ENCODE measurements at regions not wholly inside any gene's neighbourhood (a gene's known extent, or its start where the extent isn't known, plus 50 kb on each side); places are given as distances from the start of the nearest gene placed in this dataset.

DNA sequence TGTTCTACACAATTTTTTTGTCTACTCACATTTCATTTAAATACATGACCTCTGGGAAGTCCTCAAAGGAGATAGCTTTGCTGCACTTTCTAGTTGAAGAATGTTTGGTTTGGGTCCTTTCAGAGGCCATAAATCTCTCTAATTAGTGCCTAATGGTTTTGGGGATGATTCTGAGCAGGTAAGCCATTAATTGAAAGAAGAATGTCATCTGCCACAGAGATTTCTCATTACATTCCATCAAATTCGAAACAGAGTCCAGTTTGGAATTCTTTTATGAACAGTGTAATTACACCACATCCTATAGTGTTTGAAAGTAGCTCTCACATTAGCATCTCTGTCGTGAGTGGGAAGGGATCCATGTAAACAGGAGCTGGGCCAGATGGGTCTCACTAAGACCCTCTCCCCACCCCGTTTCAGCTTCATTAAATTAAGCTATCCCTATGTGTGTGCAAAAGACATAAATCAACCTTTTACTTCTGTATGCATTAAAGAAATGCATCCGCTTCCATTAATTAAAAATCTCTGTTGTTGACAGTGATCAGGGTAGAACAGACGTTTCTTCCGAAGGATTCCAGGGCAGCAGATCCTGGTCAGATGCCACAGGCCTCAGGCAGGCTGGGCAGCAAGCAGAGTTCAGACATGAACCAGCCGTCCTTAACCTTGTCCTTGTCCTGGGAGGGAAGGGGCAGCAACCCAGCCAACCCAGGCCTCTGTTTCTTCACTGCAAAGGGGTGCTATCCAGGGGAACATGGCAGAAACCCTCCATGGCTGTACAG lies 99.8 kb upstream of the MAP1B start:
- Histone ChIP-seq H3K36me3 (no peaks in the 10 kb centered on the region), H3K4me1 (no peaks in the 10 kb centered on the region), H3K27me3 (no peaks in the 10 kb centered on the region), H3K27ac (no peak overlapping the region), H3K4me3 (replicated peaks in 1 of 3) (no peak overlapping the region), H3K9me3 (no peaks in the 10 kb centered on the region)
- TF ChIP-seq POLR2A (IDR thresholded peaks at IDR 0.05): no peak
- TF ChIP-seq, protein P1, sequence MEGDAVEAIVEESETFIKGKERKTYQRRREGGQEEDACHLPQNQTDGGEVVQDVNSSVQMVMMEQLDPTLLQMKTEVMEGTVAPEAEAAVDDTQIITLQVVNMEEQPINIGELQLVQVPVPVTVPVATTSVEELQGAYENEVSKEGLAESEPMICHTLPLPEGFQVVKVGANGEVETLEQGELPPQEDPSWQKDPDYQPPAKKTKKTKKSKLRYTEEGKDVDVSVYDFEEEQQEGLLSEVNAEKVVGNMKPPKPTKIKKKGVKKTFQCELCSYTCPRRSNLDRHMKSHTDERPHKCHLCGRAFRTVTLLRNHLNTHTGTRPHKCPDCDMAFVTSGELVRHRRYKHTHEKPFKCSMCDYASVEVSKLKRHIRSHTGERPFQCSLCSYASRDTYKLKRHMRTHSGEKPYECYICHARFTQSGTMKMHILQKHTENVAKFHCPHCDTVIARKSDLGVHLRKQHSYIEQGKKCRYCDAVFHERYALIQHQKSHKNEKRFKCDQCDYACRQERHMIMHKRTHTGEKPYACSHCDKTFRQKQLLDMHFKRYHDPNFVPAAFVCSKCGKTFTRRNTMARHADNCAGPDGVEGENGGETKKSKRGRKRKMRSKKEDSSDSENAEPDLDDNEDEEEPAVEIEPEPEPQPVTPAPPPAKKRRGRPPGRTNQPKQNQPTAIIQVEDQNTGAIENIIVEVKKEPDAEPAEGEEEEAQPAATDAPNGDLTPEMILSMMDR (IDR thresholded peaks at IDR 0.05): no peak
- WGBS, 2 donors: 74 to 76% methylated on average over 7 of the region's 7 CpGs
- no peak for DNase-seq
- intact Hi-C loops (cut with DNase I): no loop called here

DNA sequence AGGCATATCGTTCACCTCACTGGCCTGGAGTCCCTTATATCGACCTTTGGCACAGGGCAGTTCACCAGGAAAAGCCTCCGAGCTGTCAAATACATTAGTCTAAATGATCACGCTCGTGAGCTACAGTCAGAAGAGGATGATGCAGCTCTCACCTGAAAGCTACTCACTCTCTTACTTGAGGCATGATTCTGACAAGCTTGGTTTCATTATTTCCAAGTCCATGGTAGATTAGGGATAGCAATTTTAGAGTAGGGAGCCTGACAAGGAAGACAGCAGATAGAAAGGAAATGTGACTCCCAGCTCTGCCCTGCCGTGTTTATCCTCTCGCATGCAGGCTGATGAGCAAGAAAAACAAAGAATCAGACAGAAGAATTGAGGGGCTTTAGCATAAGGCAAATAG lies 98.0 kb upstream of the MAP1B start:
- H3K4me3 ChIP-seq (replicated peaks in 1 of 3): no peak overlapping the region
- H3K36me3 ChIP-seq: no peaks in the 10 kb centered on the region
- 53 to 54% methylated on average over 7 of the region's 7 CpGs for WGBS, 2 donors
- H3K27me3 ChIP-seq: no peaks in the 10 kb centered on the region
- H3K27ac ChIP-seq: no peak overlapping the region
- DNase-seq: no peak
- H3K9me3 ChIP-seq: no peaks in the 10 kb centered on the region
- no peaks in the 10 kb centered on the region for H3K4me1 ChIP-seq
- TF ChIP-seq, protein P1 (IDR thresholded peaks at IDR 0.05): no peak
- no peak for TF ChIP-seq POLR2A (IDR thresholded peaks at IDR 0.05)
- intact Hi-C loops (cut with DNase I): no loop called here

DNA sequence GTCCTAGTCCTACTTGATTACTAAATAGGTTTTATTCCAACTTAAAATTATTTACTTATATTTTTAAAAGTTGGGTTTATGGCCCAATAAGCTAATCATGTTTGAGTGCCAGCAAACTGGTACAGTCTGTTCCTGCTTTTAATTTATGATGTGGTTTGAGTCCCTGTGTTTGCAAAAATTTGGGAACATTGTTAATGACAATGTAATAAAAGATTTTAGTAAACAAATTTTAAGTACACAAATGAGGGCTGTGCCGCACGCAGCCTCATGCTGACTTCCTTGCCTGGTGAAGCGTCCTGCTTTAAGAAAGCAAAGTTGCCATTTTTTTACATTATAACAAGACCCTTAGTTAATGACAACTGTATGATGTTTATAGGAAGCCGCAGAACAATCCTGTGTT lies 96.8 kb upstream of the MAP1B start:
- Histone ChIP-seq H3K4me3 (replicated peaks in 1 of 3) (no peak overlapping the region), H3K9me3 (no peaks in the 10 kb centered on the region), H3K27ac (no peak overlapping the region), H3K4me1 (no peaks in the 10 kb centered on the region), H3K36me3 (no peaks in the 10 kb centered on the region), H3K27me3 (no peaks in the 10 kb centered on the region)
- 89 to 92% methylated on average over 4 of the region's 4 CpGs for WGBS, 2 donors
- intact Hi-C loops (cut with DNase I): no loop called here
- DNase-seq: no peak
- no peak for TF ChIP-seq POLR2A (IDR thresholded peaks at IDR 0.05)
- TF ChIP-seq, protein P1 (IDR thresholded peaks at IDR 0.05): no peak

DNA sequence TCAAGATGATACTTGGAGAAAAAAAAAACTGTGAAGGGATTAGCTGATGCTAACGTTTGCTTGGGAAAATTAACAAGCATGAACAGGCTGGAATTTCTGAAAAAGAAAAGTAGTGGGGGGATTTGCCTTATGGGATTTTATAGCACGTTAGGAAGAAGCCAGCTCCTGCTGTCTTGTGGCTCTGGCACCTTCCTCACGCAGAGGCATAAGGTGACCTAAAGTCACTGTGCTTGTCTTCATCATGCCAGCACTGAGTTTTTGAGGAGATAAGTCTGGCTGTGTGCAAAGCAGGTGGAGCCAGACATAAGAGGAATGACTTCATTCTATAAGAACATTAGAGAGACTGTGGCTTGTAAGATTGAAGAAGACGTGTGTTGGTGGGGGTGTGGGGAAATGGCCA lies 94.4 kb upstream of the MAP1B start:
- H3K4me1 ChIP-seq: no peaks in the 10 kb centered on the region
- no peak for TF ChIP-seq POLR2A (IDR thresholded peaks at IDR 0.05)
- TF ChIP-seq, protein P1 (IDR thresholded peaks at IDR 0.05): no peak
- H3K27ac ChIP-seq: no peak overlapping the region
- intact Hi-C loops (cut with DNase I): no loop called here
- H3K9me3 ChIP-seq: no peaks in the 10 kb centered on the region
- no peak overlapping the region for H3K4me3 ChIP-seq (replicated peaks in 1 of 3)
- no peaks in the 10 kb centered on the region for H3K36me3 ChIP-seq
- no peak for DNase-seq
- H3K27me3 ChIP-seq: no peaks in the 10 kb centered on the region
- WGBS, 2 donors: 59 to 61% methylated on average over 4 of the region's 4 CpGs

DNA sequence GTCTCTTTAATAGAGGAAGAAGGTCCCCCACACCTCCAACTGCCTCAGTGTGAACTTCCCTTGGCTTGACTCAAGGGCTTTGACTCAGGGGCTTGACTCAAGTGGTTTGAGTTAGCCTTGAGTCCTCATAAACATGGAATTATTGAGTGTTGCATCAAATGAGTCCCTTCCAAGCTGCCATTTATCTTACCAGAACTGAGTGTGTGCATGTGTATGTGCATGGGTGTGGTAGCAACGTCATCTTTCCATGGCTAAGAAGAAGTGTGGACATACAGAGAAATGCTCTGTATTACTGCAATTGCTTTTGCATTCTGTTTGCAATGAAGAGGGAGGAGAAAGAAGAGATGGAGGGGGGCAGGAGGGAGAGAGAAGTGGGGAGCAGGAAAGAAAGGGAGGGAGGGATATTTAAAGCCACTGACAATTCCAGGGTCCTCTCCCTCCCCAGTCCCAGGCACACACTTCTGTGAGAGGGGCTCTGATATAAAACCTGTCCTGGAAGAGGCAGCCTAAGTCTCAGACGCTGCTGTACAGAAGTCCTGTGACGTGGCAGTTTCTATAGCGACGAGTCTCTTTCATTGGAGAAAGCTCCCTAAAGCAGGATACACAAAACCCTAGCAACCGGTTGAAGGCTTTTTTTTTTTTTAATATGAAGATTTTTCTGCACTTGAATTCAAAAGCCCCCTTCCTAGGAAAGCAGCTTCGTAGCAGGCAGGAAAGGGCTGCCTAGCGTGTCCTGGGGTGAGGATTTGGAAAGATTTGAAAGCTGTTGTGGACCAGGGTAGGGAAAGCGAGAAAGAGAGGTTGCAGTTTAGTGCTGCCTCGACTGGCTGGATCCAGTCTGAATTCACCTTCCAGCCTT lies 93.3 kb upstream of the MAP1B start:
- no peaks in the 10 kb centered on the region for H3K9me3 ChIP-seq
- H3K36me3 ChIP-seq: no peaks in the 10 kb centered on the region
- no peak overlapping the region for H3K27ac ChIP-seq
- H3K4me3 ChIP-seq (replicated peaks in 1 of 3): no peak overlapping the region
- intact Hi-C loops (cut with DNase I): no loop called here
- no peak for DNase-seq
- no peak for TF ChIP-seq POLR2A (IDR thresholded peaks at IDR 0.05)
- TF ChIP-seq, protein P1 (IDR thresholded peaks at IDR 0.05): no peak
- WGBS, 2 donors: 44 to 51% methylated on average over 10 of the region's 10 CpGs
- no peaks in the 10 kb centered on the region for H3K4me1 ChIP-seq
- H3K27me3 ChIP-seq: no peaks in the 10 kb centered on the region

Measured in thyroid gland (tissue), 4 donors.